Activated naive CD8-positive, alpha-beta T cell treated with anti-CD3 and anti-CD28 coated beads, Interleukin-2, amount 50 U/mL, for 24 hours (primary cell): ENCODE measurements at regions not wholly inside any gene's neighbourhood (a gene's known extent, or its start where the extent isn't known, plus 50 kb on each side); places are given as distances from the start of the nearest gene placed in this dataset.

ENCODE experiments used
- ATAC-seq: fragments of 150-1000 bp; cut with Tn5 transposase; one replicate; pipeline ENCODE4 v1.10.0; 2021
- DNase-seq: peaks from one replicate; pipeline ENCODE4 v3.0.0; 2021
- H3K27ac Mint-ChIP-seq: one replicate; pipeline ENCODE4 v1.8.0; 2021; ENCODE audit warnings: mild to moderate bottlenecking, mixed read lengths
- H3K27me3 Mint-ChIP-seq: one replicate; pipeline ENCODE4 v1.8.0; 2021; ENCODE audit warnings: mixed read lengths
- H3K36me3 Mint-ChIP-seq: one replicate; pipeline ENCODE4 v1.8.0; 2021; ENCODE audit warnings: low read depth, mixed read lengths
- H3K4me1 Mint-ChIP-seq: one replicate; pipeline ENCODE4 v1.8.0; 2021; ENCODE audit warnings: mixed read lengths
- H3K4me3 Mint-ChIP-seq: one replicate; pipeline ENCODE4 v1.8.0; 2021; ENCODE audit warnings: mild to moderate bottlenecking, moderate library complexity, mixed read lengths
- H3K9me3 Mint-ChIP-seq: one replicate; pipeline ENCODE4 v1.8.0; 2021; ENCODE audit warnings: mixed read lengths

DNA sequence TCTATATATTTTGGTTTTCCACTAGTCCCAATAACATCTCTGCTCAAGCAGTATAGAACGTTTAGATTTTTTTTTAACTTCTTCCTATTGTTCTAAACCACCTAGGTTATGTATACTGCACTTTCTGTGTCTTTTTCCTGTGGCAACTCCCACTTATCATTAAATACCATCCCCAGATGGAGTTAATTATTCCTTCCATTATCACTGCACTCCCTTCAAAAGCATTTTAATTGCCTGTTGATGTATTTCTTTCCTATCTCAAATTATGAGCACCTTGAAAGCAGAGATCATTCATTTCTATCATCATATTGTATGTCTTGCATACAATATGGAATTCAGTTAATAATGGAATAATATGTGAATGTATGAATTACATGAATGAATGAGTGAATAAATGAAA is 148.0 kb downstream of the HGF start:
- no peaks in the 10 kb centered on the region for H3K27me3 Mint-ChIP-seq
- H3K9me3 Mint-ChIP-seq, result peaks cover 4% of the 10 kb centered on the region
- no peaks in the 10 kb centered on the region for H3K36me3 Mint-ChIP-seq
- no peak overlapping the region for H3K4me3 Mint-ChIP-seq
- no peak overlapping the region for H3K27ac Mint-ChIP-seq
- ATAC-seq (no peak), DNase-seq (no peak)
- no peaks in the 10 kb centered on the region for H3K4me1 Mint-ChIP-seq

DNA sequence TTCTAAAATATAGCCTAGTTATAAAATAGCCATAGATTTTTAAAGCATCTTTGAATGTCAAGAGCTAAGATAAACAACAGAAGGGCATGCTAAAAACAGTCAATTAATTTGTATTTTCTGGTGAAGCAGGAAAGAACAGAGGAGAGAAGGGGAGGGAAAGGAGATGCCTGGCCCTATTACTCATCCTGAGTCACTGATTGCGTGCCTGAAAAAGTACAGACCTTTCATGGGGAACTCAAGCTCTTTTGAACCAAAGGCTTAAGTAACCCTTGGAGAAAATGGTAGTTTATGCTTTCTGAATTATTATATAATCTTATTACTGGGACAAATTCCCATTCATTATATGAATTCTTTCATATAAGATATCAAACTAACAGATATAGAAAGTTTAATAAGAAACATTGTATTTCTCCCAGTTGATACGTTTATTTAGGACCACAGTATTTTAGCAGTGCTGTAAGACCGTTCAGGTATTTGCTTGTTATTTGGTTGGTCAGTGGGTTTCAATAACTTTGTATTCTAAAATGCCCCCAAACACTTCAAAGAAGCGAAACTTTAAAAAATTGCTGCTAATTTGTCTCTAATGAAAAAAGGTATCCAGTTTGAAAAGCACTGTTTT is 151.3 kb downstream of the HGF start:
- Mint-ChIP-seq H3K4me3 (no peak overlapping the region), H3K36me3 (no peaks in the 10 kb centered on the region), H3K27ac (no peak overlapping the region), H3K27me3 (no peaks in the 10 kb centered on the region), H3K9me3 (peaks cover 4% of the 10 kb centered on the region), H3K4me1 (no peaks in the 10 kb centered on the region)
- DNase-seq, result no peak
- no peak for ATAC-seq

DNA sequence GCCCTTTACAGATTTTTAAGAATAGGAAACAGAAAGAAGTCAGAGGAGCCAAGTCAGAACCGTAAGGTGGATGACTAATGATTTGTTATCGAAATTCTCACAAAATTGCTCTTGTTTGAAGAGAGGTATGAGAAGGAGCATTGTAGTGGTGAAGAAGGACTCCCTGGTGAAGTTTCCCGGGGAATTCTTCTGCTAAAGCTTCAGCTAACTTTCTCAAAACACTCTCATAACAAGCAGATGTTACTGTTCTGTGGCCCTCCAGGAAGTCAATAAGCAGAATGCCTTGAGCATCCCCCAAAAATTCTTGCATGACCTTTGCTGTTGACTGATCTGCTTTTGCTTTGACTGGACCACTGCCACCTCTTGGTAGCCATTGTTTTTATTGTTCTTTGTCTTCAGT is 152.9 kb downstream of the HGF start:
- Mint-ChIP-seq H3K27me3 (no peaks in the 10 kb centered on the region), H3K36me3 (no peaks in the 10 kb centered on the region), H3K27ac (no peak overlapping the region), H3K4me1 (no peaks in the 10 kb centered on the region), H3K4me3 (no peak overlapping the region), H3K9me3 (peaks cover 2% of the 10 kb centered on the region)
- DNase-seq, result no peak
- no peak for ATAC-seq

DNA sequence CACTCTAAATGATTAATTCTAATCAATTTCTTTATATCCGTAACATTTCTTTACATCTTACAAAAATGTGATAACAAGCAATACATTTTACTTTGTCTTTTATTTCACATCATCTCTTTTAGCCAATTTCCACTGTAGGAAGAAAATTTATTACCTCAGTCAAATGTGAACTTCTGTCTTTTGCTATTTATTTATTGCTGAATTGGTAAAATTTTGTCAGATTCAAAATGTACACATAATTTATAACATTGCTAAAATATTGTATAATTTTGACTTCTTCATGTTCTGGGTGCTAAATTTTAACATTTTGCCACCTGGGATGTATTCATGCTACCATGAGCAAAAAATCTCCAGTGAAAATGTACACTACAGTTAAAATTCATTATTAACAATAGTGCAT is 158.0 kb downstream of the HGF start:
- no peaks in the 10 kb centered on the region for H3K9me3 Mint-ChIP-seq
- no peaks in the 10 kb centered on the region for H3K4me1 Mint-ChIP-seq
- no peak overlapping the region for H3K4me3 Mint-ChIP-seq
- no peaks in the 10 kb centered on the region for H3K27me3 Mint-ChIP-seq
- DNase-seq (no peak), ATAC-seq (no peak)
- H3K36me3 Mint-ChIP-seq, result no peaks in the 10 kb centered on the region
- H3K27ac Mint-ChIP-seq, result no peak overlapping the region

DNA sequence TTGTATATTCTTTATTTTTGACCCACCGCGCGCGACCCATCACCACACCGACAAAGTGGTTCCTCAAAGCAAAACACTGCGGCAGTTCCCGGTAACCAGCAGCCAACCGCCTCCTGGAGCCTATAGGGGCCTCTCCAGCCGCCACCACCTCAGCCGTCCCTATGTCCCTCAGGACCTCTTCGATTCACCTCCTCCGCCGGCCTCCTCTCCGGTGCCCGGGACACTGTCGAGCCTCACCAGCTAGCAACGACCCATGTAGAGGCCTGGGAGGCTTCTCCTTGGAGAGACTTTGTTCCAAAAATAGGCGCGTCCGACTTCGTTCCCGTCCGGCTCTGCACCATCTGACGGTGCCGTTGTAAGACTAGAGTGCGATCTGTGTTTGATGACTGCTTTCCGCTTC is 158.8 kb downstream of the HGF start:
- H3K9me3 Mint-ChIP-seq, result no peaks in the 10 kb centered on the region
- H3K27ac Mint-ChIP-seq, result no peak overlapping the region
- DNase-seq, result no peak
- ATAC-seq, result no peak
- H3K4me1 Mint-ChIP-seq, result no peaks in the 10 kb centered on the region
- H3K27me3 Mint-ChIP-seq, result no peaks in the 10 kb centered on the region
- H3K4me3 Mint-ChIP-seq, result no peak overlapping the region
- no peaks in the 10 kb centered on the region for H3K36me3 Mint-ChIP-seq

DNA sequence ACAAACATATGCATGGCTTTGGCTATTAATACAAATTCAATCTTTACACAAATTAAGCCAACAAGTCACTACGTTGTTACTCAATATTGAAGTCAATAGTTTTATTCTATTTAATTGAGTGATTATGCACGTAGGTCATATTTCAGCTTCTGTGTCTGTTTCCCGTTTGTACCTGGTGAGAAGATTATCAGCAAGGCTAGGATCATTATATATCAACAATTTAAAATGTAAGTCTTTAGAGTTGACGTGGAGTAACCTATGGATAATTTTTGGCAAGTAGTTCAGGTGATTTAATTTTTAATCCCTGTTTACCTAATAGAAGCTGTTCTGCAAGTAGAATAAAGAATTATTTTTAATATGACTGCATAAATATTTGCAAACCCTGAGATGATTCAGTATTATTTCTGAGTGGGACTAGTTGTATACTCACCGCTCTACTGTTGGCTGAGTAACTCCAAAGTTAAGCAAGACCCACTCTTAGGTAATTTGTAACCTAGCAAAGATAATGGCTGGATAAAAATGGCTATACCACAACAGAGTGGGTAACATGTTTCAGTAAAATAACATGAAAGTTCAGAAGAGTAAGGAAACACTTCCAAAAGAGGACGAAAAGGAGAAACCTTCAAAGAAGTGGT is 161.0 kb downstream of the HGF start:
- H3K27ac Mint-ChIP-seq, result no peak overlapping the region
- H3K27me3 Mint-ChIP-seq, result no peaks in the 10 kb centered on the region
- H3K4me3 Mint-ChIP-seq, result no peak overlapping the region
- DNase-seq (no peak), ATAC-seq (no peak)
- no peaks in the 10 kb centered on the region for H3K9me3 Mint-ChIP-seq
- H3K4me1 Mint-ChIP-seq, result no peaks in the 10 kb centered on the region
- H3K36me3 Mint-ChIP-seq, result no peaks in the 10 kb centered on the region

DNA sequence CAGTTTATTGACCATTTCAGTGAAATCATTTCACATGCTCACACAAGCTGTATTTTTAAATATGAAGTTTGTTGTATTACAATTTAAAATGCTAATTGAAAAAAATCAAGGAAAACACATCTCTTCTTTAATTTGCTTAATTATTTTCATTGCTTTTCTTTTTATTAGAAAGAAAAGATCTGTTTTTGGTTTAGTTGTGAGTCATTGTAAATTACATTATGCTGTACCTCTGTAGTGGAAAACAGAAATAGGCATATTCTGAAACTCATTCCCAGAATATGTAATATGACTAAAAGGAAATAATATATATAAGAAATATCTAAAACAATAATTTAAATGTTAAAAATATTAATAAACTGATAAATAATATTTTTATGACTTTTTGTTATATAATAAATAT is 161.9 kb downstream of the HGF start:
- DNase-seq, result no peak
- Mint-ChIP-seq H3K27me3 (no peaks in the 10 kb centered on the region), H3K4me1 (no peaks in the 10 kb centered on the region), H3K36me3 (no peaks in the 10 kb centered on the region), H3K4me3 (no peak overlapping the region), H3K27ac (no peak overlapping the region), H3K9me3 (no peaks in the 10 kb centered on the region)
- ATAC-seq, result no peak

DNA sequence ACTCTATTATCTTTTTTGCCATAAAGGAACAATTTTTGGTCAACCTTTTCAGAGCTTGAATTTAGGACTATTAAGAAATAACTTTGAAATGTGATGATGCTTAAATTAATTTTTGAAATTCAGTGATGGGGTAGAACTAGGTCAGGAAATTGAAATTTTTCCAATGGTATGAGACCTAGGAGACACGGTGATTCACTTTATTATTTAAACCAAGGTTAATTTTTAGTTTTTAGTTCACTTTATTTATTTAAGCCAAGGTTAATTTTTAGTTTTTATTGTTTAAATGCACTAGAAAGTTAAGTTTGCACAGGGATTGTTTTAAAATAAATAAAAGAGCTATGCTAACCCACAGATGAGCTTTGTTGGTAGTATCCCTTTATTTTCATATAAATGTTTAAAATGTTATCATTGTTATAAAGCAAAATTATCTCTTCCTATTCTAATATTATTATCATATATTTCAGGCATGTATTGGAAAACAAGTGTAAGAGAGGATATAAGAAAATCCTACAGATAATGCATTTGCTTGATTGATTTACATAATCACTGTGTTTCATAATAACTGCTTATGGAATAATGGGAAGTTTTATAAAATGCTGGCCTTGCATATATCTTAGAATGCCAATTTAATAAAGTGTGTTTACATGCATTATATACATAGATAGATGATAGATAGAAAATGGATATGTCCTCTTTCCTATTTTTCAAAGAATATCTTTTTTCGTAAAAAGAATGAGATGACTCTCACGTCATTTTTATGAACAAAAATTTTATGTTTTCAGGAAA is 163.6 kb downstream of the HGF start:
- Mint-ChIP-seq H3K4me1 (no peaks in the 10 kb centered on the region), H3K4me3 (no peak overlapping the region), H3K9me3 (no peaks in the 10 kb centered on the region), H3K27me3 (no peaks in the 10 kb centered on the region), H3K27ac (no peak overlapping the region), H3K36me3 (no peaks in the 10 kb centered on the region)
- DNase-seq (no peak), ATAC-seq (no peak)

DNA sequence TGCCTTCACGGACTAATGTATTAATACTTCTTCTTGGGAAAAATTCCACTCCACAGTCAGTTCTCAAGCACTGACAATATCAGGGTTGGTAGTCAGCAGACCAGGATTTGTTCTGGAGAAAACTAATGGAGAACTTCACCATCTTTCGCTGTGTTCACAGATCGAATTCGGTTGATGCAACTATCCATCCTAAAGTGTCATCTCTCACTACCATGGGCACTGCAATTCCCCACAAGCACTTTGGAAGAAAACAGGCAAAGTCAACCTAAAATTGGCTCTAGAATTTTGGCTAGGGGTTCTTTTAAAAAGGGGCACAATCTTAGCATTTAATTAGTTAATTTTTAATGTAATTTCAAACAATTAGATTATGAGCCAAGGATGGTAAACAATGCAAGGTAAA is 164.4 kb downstream of the HGF start:
- Mint-ChIP-seq H3K4me1 (no peaks in the 10 kb centered on the region), H3K27ac (no peak overlapping the region)

DNA sequence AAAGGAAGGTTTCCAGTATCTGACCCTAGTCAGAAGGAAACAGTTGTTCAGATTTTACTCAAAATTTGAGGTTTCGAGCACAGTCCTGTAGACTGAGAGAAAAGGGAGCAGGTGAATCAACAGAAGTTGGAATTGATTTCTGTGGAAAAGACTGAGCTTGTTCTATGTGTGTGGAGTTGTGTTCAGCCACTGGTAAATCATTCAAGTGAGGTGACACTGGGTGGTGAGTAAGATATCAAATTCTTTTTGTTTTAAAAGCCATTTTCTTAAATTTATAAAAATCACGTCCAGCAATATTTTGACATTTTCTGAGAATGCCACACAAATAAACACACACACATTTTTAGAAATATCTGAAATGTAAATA is 165.1 kb downstream of the HGF start:
- Mint-ChIP-seq H3K27me3 (no peaks in the 10 kb centered on the region), H3K4me3 (no peak overlapping the region), H3K27ac (no peak overlapping the region), H3K9me3 (peaks cover 3% of the 10 kb centered on the region), H3K36me3 (no peaks in the 10 kb centered on the region), H3K4me1 (no peaks in the 10 kb centered on the region)
- no peak for DNase-seq
- ATAC-seq, result no peak

More for the DNA sequence above, 164.4 kb downstream of the HGF start:
- no peak overlapping the region for H3K4me3 Mint-ChIP-seq
- no peaks in the 10 kb centered on the region for H3K27me3 Mint-ChIP-seq
- peaks cover under 1% of the 10 kb centered on the region for H3K9me3 Mint-ChIP-seq
- no peak for DNase-seq
- ATAC-seq, result no peak
- no peaks in the 10 kb centered on the region for H3K36me3 Mint-ChIP-seq

DNA sequence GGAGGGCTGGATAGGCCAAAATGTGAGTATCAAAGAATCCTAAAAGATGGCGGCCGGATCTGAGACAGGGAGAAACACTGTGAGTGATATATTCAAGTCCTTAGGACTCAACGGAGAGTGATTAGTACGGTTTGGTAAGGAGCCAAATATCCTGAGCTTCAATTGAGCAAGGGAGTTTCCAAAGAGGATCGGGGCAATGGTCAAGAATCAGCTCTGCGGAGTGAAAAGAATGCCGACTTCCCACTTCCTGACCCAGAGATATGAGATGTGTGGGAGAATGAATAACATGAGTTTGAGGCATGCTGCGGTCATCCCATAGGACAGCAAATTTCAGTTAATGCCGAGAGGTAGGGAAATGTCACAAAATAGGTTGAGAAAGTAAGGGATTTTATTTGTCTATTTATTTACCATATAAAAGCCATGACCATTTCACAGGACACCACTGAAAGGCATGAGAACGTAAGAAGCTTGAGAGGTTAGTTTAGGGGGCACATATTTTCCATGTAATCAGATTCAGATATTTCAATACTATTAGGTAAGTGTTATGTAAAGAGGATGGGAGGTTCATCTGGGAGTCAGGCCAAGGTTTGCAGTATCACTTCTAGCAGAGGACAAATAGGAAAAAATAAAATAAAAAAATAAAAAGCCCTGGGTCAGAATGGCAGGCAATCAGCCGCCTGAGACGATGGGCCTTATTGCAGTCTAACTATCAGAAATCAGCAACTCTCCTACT is 165.6 kb downstream of the HGF start:
- no peak overlapping the region for H3K27ac Mint-ChIP-seq
- H3K9me3 Mint-ChIP-seq, result peaks cover 3% of the 10 kb centered on the region
- H3K36me3 Mint-ChIP-seq, result no peaks in the 10 kb centered on the region
- no peaks in the 10 kb centered on the region for H3K4me1 Mint-ChIP-seq
- ATAC-seq (no peak), DNase-seq (no peak)
- H3K4me3 Mint-ChIP-seq, result no peak overlapping the region
- H3K27me3 Mint-ChIP-seq, result no peaks in the 10 kb centered on the region

DNA sequence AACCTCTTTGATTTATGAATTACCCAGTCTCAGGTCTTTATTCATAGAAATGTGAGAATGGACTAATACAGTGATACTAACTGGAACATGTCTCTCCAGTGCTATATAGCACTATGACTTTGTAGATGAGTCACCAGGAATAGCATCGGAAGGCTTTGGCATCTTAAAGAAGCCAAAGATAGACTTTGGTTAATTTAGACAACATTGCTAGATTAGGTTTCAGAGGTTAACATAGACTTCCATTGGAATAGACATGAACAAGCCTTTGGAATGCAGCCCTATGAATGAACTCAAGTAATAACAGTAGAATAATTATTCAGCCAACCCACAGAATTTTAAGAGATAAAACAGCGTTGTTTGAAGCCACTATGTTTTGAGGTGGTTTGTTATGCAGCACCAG is 169.2 kb downstream of the HGF start:
- no peak for DNase-seq
- no peaks in the 10 kb centered on the region for H3K36me3 Mint-ChIP-seq

DNA sequence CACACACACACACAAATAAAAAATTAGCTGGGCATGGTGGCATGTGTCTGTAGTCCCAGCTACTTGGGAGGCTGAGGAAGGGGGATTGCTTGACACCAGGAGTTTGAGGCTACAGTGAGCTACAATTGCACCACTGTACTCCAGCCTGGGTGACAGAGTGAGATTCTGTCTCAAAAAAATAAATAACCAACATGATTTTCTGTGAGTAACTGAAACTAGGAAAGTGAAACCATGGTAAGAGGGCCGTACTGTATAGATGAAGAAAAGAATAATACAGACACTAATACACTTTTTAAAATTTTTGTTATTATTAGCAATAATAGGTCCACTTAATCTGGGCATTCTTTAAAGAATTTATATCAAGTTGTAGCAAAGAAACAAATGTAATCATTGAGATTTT is 170.9 kb downstream of the HGF start:
- H3K9me3 Mint-ChIP-seq, result peaks cover 9% of the 10 kb centered on the region
- no peak for ATAC-seq
- no peak overlapping the region for H3K27ac Mint-ChIP-seq
- H3K4me1 Mint-ChIP-seq, result no peaks in the 10 kb centered on the region
- H3K27me3 Mint-ChIP-seq, result no peaks in the 10 kb centered on the region
- H3K4me3 Mint-ChIP-seq, result no peak overlapping the region
- DNase-seq, result no peak
- no peaks in the 10 kb centered on the region for H3K36me3 Mint-ChIP-seq

More for the DNA sequence above, 169.2 kb downstream of the HGF start:
- no peak overlapping the region for H3K4me3 Mint-ChIP-seq
- peaks cover 7% of the 10 kb centered on the region for H3K9me3 Mint-ChIP-seq
- no peak for ATAC-seq
- no peaks in the 10 kb centered on the region for H3K4me1 Mint-ChIP-seq
- H3K27me3 Mint-ChIP-seq, result no peaks in the 10 kb centered on the region
- no peak overlapping the region for H3K27ac Mint-ChIP-seq

DNA sequence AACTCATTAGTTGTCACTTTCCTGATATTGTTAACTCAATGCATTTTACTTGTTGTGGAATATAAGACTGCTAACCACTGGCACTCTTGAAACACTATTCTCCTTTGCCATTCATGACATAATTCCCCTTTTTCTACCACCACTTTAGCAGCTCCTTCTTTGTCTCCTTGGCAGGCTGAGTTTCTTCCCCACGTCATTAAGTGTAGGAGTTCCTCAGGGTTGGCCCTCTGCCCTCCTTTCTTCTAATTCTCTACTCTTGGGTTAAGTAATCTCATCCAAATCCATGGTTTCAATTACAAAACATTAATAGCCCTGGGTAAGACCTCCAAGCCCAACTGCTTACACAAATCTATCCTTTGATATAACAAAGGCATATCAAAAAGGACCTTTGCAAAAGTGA is 175.1 kb downstream of the HGF start:
- no peaks in the 10 kb centered on the region for H3K4me1 Mint-ChIP-seq
- H3K9me3 Mint-ChIP-seq, result peaks cover 10% of the 10 kb centered on the region
- no peaks in the 10 kb centered on the region for H3K36me3 Mint-ChIP-seq
- ATAC-seq (no peak), DNase-seq (no peak)
- H3K27ac Mint-ChIP-seq, result no peak overlapping the region
- H3K27me3 Mint-ChIP-seq, result no peaks in the 10 kb centered on the region
- H3K4me3 Mint-ChIP-seq, result no peak overlapping the region

DNA sequence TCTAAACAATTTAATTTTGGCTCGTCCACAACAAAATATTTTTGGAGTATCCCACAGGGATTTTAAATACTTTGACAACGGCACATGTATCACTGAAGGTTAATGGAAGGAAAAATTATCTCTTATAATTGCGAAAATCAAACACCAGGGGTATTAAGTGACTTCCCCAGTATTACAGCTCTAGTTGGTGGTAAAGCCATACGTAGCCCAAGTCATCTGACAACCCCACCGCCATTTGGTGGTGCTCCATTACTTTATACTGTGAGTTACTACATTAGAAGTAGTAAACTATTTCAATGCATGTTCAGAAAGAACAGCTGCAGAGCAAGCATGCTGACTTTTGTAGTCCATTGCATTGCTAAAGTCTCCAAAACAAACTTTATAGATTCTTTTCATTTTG is 179.7 kb downstream of the HGF start:
- Mint-ChIP-seq H3K4me3 (no peak overlapping the region), H3K27ac (no peak overlapping the region), H3K27me3 (no peaks in the 10 kb centered on the region), H3K36me3 (no peaks in the 10 kb centered on the region), H3K4me1 (no peaks in the 10 kb centered on the region), H3K9me3 (peaks cover 3% of the 10 kb centered on the region)
- ATAC-seq (no peak), DNase-seq (no peak)
